GOT3 (cell line): ENCODE measurements at regions not wholly inside any gene's neighbourhood (a gene's known extent, or its start where the extent isn't known, plus 50 kb on each side); places are given as distances from the start of the nearest gene placed in this dataset.

Experiments used
- DNase-seq: peaks from one replicate; lab custom pipeline; 2025; ENCODE audit warnings: mixed read lengths; lab: John Stamatoyannopoulos, UW

DNA sequence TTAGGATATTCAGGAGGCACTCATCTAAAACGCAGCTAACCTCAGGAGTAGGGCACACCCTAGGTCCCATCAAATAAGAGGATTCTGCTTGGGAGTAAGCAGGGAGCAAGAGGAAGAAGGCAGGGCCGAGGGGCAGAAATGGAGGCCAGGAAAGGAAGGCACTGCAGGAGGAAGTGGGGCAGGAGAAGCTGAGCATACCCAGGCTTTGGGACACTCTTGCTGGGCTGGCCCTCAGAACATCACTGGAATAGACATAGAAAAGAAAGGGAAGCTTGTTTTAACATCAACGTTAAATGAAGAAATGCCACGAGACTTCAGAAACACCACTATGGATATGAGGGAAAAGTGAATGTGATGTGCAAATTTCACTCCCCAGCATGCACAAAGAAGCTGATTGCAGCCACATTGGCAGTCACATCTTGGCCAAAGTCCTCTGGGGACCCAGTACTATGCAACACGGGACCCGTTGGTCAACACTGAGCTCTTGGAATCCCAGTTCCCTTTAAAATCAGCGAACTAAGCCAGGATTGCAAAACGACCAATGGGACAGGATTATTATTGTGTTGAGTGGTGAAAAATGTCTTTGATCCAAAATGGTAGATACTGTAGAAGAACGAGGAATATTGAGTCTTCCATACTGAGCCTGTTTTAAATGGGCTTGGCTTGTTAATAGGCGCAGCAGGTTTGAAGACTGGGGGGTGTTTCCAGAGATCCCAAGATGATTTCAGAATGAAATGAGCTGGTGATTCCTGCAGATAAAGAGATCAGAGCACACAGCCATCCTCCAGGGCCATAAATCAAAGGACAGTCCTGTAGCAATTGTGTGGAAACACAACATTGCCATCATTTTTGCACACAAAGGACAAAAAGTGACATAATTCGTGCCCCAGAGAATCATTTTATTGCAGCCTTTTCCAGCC, 152.4 kb downstream of the TOMM20 start:
- no peak for DNase-seq

DNA sequence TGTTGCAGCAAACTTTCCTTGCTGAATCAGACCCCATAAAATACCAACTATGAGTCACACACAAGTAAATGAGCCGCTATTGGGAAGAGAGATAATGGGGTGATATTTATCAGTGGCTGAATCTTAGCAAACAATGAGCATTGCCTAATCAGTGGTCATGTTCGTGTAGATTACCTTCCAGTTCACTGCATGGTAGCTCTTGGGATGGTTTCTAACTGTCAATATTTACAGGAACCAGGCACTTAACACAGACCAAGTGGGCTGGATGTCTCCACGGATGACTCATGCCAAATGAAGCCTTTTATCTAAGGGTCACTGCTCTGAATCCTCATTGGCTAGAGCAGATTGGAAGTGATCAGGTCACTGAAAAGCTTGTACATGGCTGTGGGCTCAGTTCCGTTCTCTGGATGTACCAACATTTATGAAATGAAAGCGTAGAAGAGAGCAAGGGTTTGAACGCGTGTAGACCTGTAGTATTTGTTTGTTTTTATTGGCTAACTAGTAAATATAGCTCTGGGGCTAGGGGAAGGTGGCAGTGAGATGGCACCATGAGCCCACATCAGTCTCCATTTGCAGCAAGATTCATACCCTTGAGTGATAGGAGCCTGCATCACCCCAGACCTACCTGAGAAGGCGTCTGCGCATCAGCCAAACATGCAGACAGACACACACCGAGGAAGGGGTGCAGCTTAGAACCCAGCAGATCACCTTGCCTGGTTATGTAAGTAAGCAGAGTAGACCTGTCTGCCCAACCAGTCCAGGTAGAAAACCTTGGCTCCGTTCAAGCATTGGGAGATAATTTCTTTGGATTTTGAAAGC, 153.3 kb downstream of the TOMM20 start:
- DNase-seq = no peak

- DNase-seq = no peak
These were observed 155.0 kb downstream of the TOMM20 start for GRCh38 chr1:234973426-234974250.

- no peak for DNase-seq
These were observed 156.0 kb downstream of the TOMM20 start for GRCh38 chr1:234972411-234973191.

GRCh38 chr1:234971586-234972297, 156.9 kb downstream of the TOMM20 start:
- DNase-seq = no peak

- DNase-seq = peak; percentile 35
These were observed 157.7 kb downstream of the TOMM20 start for GRCh38 chr1:234970731-234971476.

DNA sequence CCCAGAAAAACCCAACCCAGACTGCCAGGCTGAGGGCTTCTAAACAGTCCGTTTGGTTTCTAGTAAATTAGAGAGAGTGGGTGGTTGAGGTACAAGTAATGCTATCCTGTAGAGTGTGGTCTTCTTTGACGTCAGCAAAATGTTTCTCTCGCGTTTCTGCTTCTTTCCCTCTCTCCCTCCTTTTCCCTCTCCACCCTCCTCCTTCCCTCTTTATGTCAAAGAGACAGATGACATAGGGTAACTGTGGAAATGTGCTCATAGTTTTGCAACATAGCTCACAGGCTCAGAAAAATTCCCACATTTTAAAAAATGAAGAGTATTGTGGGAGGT, 158.3 kb downstream of the TOMM20 start:
- no peak for DNase-seq

DNA sequence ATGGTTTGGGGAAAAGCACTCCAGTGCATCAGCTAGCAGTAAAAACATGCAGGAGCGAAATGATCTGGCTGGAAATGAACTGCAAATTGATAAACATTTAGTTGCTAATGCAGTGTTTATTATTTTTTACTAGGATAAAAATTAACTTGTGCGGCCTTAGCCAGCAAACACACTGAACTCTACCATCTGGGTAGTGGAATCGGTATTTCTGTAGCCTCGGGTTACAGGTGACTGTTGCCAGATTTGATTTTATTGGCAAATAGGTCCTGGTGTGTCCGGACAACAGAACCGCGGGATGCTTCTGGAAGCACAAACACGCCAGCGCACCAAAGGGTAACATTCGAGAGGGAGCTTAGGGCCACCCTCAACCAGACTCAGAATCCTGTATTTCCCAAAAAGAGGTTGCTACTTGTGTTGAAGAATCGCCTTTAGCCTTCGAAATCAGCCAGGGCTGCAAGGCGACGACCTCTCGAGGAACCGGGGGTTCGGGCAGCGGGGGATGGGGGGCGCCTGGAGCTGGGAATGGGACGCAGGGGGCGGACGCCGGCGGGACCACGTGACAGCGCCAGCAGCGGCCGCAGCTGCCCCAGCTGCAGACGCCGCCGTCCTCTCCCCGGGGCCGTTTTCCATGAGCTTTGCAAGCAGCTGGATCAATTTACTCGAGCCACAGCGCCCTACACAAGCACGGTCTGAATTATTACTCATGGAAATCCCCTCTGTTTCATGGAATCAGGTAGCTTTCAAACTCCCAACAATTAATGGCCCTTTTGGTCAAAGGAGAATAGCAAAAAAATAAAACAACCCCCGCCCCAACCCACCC, 158.8 kb downstream of the TOMM20 start:
- DNase-seq = no peak

DNA sequence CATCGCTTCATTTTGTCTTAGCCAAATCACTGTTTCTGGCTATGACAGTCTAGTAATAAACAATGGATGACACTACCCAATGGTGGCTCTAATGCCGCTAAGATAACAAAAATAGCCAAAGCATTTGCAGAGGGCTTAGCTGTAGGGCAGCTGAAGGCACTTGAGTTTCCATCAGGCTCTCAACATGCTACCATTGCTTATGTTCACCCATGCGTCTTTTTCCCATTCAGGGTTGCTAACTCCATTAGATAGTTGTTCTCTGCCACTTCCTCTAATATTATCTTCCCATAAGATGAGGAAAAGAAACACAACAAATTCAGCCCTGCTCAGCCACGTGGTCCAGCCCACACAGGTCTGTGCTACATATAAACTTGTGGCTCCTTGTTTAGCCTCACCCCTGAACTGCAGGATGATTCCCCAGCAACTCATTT, 159.6 kb downstream of the TOMM20 start:
- DNase-seq = no peak

DNA sequence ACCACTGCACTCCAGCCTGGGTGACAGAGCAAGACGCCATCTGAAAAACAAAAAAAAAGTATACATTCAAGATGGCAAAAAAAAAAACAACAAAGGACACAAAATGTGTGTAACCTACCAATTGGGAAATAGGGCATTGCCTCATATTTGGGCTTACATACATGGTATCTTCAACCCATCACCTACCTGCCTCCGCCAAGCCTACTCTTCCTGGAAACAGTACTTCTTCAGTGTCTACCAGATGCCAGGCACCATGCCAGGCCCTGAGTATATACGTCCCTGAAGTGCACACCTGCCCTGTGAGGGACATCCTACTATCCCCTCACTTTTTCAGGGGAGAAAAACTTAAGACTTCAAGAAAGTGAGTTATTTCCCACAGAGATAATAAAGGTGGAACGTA, 160.2 kb downstream of the TOMM20 start:
- no peak for DNase-seq

GRCh38 chr1:234967121-234967520, 161.5 kb downstream of the TOMM20 start:
- DNase-seq = no peak

DNA sequence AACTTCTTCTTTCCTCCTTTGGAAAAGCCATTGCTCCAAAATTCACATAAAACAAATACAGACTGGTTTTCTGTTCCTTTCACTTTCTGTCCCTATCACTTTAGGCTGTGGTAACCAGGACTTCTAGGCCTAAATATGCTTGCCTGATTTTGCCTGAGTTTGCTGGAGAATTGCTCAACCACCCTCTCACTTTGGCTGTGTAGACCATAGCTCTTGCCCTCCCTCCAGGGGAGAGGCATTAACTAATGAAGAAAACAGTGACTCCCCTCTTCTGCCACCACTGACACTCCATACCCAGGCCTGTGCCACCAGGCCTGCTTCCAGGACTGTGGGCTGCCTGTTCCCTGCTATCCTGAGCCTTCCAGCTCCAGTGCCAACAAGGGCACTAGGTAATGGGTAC, 163.5 kb downstream of the TOMM20 start:
- DNase-seq = no peak

DNA sequence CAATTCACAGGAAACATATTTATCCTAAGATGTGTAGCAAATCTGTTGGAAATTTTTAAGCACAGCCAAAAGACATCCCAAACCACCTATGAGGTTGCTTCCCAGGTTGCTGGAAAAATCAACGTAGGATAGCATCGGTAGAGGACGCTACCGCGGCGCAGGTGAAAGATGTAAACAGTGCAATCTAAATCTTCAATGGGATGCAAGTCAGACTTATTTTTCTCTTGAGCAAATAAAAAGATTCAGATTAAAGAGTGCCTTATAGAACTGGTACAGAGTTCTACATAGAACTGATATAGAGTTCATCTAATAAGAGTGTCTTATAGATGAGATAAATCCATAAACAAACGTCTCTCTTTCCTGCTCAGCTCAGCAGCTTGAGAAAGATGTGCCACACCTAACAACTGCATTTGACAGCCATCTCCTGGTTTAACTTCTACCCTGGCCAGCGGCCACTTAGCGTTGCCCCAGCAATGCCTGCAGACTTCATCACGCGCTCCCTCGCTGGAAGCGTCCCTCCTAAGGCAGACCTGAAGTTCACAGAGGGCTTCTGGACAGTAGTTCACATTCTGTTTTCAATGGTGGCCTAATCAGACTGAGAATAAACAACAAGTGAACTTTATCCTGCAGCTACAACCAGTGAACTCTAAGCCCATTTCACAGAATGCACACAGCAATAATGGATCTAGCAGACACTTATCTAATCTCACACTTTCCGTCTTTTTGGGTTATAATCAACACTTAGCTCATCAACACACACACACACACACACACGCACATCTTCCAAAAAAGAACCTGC, 164.5 kb downstream of the TOMM20 start:
- no peak for DNase-seq

GRCh38 chr1:234963180-234963903, 165.3 kb downstream of the TOMM20 start:
- DNase-seq = peak; percentile 45

GRCh38 chr1:234962340-234962989, 166.2 kb downstream of the TOMM20 start:
- DNase-seq = peak; percentile 44

- no peak for DNase-seq
These were observed 166.9 kb downstream of the TOMM20 start for GRCh38 chr1:234961456-234962339.
